ENCODE measurements at regions not wholly inside any gene's neighbourhood (a gene's known extent, or its start where the extent isn't known, plus 50 kb on each side); places are given as distances from the start of the nearest gene placed in this dataset.

GRCh38 chr6:159493231-159493897, 199.7 kb downstream of the SOD2 start:
- peaks cover 9% of the 10 kb centered on the region for H3K27me3 Mint-ChIP-seq (ENCODE audit: low read depth)
- peaks cover 3% of the 10 kb centered on the region for H3K9me3 Mint-ChIP-seq
- no peaks in the 10 kb centered on the region for H3K4me1 Mint-ChIP-seq (ENCODE audit: low read depth)
- H3K27ac Mint-ChIP-seq: no peak overlapping the region
- no peaks in the 10 kb centered on the region for H3K36me3 Mint-ChIP-seq (ENCODE audit: low read depth)
- intact Hi-C loops (cut with micrococcal nuclease): no loop called here
- DNase-seq: no peak
- CTCF ChIA-PET: no interaction called here
- no peak overlapping the region for H3K4me3 Mint-ChIP-seq

- intact Hi-C loops (cut with micrococcal nuclease): no loop called here
- H3K9me3 Mint-ChIP-seq: no peaks in the 10 kb centered on the region
- no peaks in the 10 kb centered on the region for H3K36me3 Mint-ChIP-seq (ENCODE audit: low read depth)
- CTCF ChIA-PET: interaction anchor here (1.6 kb wide), 1 partner anchor 21 kb away, joined by 3 read pairs; no protein-coding TSS in a partner anchor
- H3K4me1 Mint-ChIP-seq (ENCODE audit: low read depth): no peaks in the 10 kb centered on the region
- H3K27ac Mint-ChIP-seq: no peak overlapping the region
- DNase-seq: no peak
- peaks cover 9% of the 10 kb centered on the region for H3K27me3 Mint-ChIP-seq (ENCODE audit: low read depth)
- no peak overlapping the region for H3K4me3 Mint-ChIP-seq
These were observed 202.6 kb downstream of the SOD2 start for GRCh38 chr6:159490298-159490937.

GRCh38 chr6:159487636-159488035, 205.4 kb downstream of the SOD2 start:
- H3K27me3 Mint-ChIP-seq (ENCODE audit: low read depth): peaks cover 8% of the 10 kb centered on the region
- no peaks in the 10 kb centered on the region for H3K4me1 Mint-ChIP-seq (ENCODE audit: low read depth)
- no peak overlapping the region for H3K27ac Mint-ChIP-seq
- intact Hi-C loops (cut with micrococcal nuclease): no loop called here
- CTCF ChIA-PET: no interaction called here
- no peaks in the 10 kb centered on the region for H3K36me3 Mint-ChIP-seq (ENCODE audit: low read depth)
- no peak for DNase-seq
- H3K9me3 Mint-ChIP-seq: no peaks in the 10 kb centered on the region
- H3K4me3 Mint-ChIP-seq: no peak overlapping the region

GRCh38 chr6:159483259-159483658, 209.8 kb downstream of the SOD2 start:
- no peaks in the 10 kb centered on the region for H3K36me3 Mint-ChIP-seq (ENCODE audit: low read depth)
- peaks cover 15% of the 10 kb centered on the region for H3K27me3 Mint-ChIP-seq (ENCODE audit: low read depth)
- CTCF ChIA-PET: interaction anchor here (0.8 kb wide), 1 partner anchor 34 kb away, joined by 3 read pairs; no protein-coding TSS in a partner anchor
- H3K4me1 Mint-ChIP-seq (ENCODE audit: low read depth): no peaks in the 10 kb centered on the region
- no peak overlapping the region for H3K4me3 Mint-ChIP-seq
- H3K27ac Mint-ChIP-seq: no peak overlapping the region
- DNase-seq: no peak
- intact Hi-C loops (cut with micrococcal nuclease): no loop called here
- no peaks in the 10 kb centered on the region for H3K9me3 Mint-ChIP-seq

GRCh38 chr6:159481897-159482296, 211.1 kb downstream of the SOD2 start:
- Mint-ChIP-seq H3K4me1 (ENCODE audit: low read depth) (no peaks in the 10 kb centered on the region), H3K27ac (no peak overlapping the region), H3K9me3 (no peaks in the 10 kb centered on the region)

GRCh38 chr6:159480471-159480870, 212.6 kb downstream of the SOD2 start:
- H3K4me1 Mint-ChIP-seq (ENCODE audit: low read depth): no peaks in the 10 kb centered on the region
- no peak overlapping the region for H3K27ac Mint-ChIP-seq
- H3K27me3 Mint-ChIP-seq (ENCODE audit: low read depth): peaks cover 15% of the 10 kb centered on the region
- intact Hi-C loops (cut with micrococcal nuclease): no loop called here
- no peak for DNase-seq
- CTCF ChIA-PET: no interaction called here
- H3K9me3 Mint-ChIP-seq: no peaks in the 10 kb centered on the region
- no peak overlapping the region for H3K4me3 Mint-ChIP-seq
- H3K36me3 Mint-ChIP-seq (ENCODE audit: low read depth): no peaks in the 10 kb centered on the region

More at GRCh38 chr6:159481897-159482296, 211.1 kb downstream of the SOD2 start:
- CTCF ChIA-PET: no interaction called here
- Mint-ChIP-seq H3K4me3 (no peak overlapping the region), H3K36me3 (ENCODE audit: low read depth) (no peaks in the 10 kb centered on the region), H3K27me3 (ENCODE audit: low read depth) (peaks cover 15% of the 10 kb centered on the region)
- intact Hi-C loops (cut with micrococcal nuclease): no loop called here
- DNase-seq: no peak

- intact Hi-C loops (cut with micrococcal nuclease): no loop called here
- H3K9me3 Mint-ChIP-seq: no peaks in the 10 kb centered on the region
- no peaks in the 10 kb centered on the region for H3K36me3 Mint-ChIP-seq (ENCODE audit: low read depth)
- H3K4me1 Mint-ChIP-seq (ENCODE audit: low read depth): no peaks in the 10 kb centered on the region
- no peak overlapping the region for H3K4me3 Mint-ChIP-seq
- no peak overlapping the region for H3K27ac Mint-ChIP-seq
- CTCF ChIA-PET: no interaction called here
- peaks cover 13% of the 10 kb centered on the region for H3K27me3 Mint-ChIP-seq (ENCODE audit: low read depth)
- DNase-seq: no peak
These were observed 213.9 kb downstream of the SOD2 start for GRCh38 chr6:159479146-159479545.

- CTCF ChIA-PET: no interaction called here
These were observed 219.4 kb downstream of the SOD2 start for GRCh38 chr6:159473475-159474263.

GRCh38 chr6:159470397-159470796, 222.6 kb downstream of the SOD2 start:
- Mint-ChIP-seq H3K4me3 (no peak overlapping the region), H3K36me3 (ENCODE audit: low read depth) (no peaks in the 10 kb centered on the region), H3K4me1 (ENCODE audit: low read depth) (peaks cover 2% of the 10 kb centered on the region), H3K27me3 (ENCODE audit: low read depth) (peaks cover 7% of the 10 kb centered on the region), H3K27ac (no peak overlapping the region), H3K9me3 (no peaks in the 10 kb centered on the region)
- intact Hi-C loops (cut with micrococcal nuclease): no loop called here
- CTCF ChIA-PET: no interaction called here
- DNase-seq: no peak

More at GRCh38 chr6:159473475-159474263, 219.4 kb downstream of the SOD2 start:
- Mint-ChIP-seq H3K4me3 (no peak overlapping the region), H3K36me3 (ENCODE audit: low read depth) (no peaks in the 10 kb centered on the region), H3K4me1 (ENCODE audit: low read depth) (no peaks in the 10 kb centered on the region), H3K9me3 (no peaks in the 10 kb centered on the region), H3K27me3 (ENCODE audit: low read depth) (no peaks in the 10 kb centered on the region), H3K27ac (no peak overlapping the region)
- no peak for DNase-seq
- intact Hi-C loops (cut with micrococcal nuclease): no loop called here

- CTCF ChIA-PET: interaction anchor here (1.0 kb wide), 1 partner anchor 21 kb away, joined by 3 read pairs; no protein-coding TSS in a partner anchor
- peaks cover 2% of the 10 kb centered on the region for H3K4me1 Mint-ChIP-seq (ENCODE audit: low read depth)
- no peak overlapping the region for H3K27ac Mint-ChIP-seq
- no peak overlapping the region for H3K4me3 Mint-ChIP-seq
- H3K9me3 Mint-ChIP-seq: no peaks in the 10 kb centered on the region
- H3K27me3 Mint-ChIP-seq (ENCODE audit: low read depth): peaks cover 7% of the 10 kb centered on the region
- H3K36me3 Mint-ChIP-seq (ENCODE audit: low read depth): no peaks in the 10 kb centered on the region
- intact Hi-C loops (cut with micrococcal nuclease): loop anchor here (10.0 kb wide), 2 partner anchors 185 to 215 kb away; no protein-coding TSS in a partner anchor
- DNase-seq: no peak
These were observed 223.6 kb downstream of the SOD2 start for GRCh38 chr6:159469443-159469842.

GRCh38 chr6:159468994-159469393, 224.0 kb downstream of the SOD2 start:
- Mint-ChIP-seq H3K4me1 (ENCODE audit: low read depth) (peaks cover 2% of the 10 kb centered on the region), H3K36me3 (ENCODE audit: low read depth) (no peaks in the 10 kb centered on the region), H3K4me3 (no peak overlapping the region), H3K27ac (no peak overlapping the region), H3K27me3 (ENCODE audit: low read depth) (peaks cover 9% of the 10 kb centered on the region), H3K9me3 (no peaks in the 10 kb centered on the region)
- DNase-seq: no peak
- intact Hi-C loops (cut with micrococcal nuclease): loop anchor here (10.0 kb wide), 2 partner anchors 186 to 214 kb away; no protein-coding TSS in a partner anchor
- CTCF ChIA-PET: interaction anchor here (0.5 to 1.0 kb wide), 2 partner anchors 21 to 240 kb away, joined by 3 read pairs; no protein-coding TSS in a partner anchor

GRCh38 chr6:159467473-159468041, 225.5 kb downstream of the SOD2 start:
- H3K4me3 Mint-ChIP-seq: no peak overlapping the region
- H3K27me3 Mint-ChIP-seq (ENCODE audit: low read depth): peaks cover 14% of the 10 kb centered on the region
- intact Hi-C loops (cut with micrococcal nuclease): loop anchor here (10.0 kb wide), 2 partner anchors 187 to 213 kb away; no protein-coding TSS in a partner anchor
- no peak overlapping the region for H3K27ac Mint-ChIP-seq
- DNase-seq: no peak
- no peaks in the 10 kb centered on the region for H3K9me3 Mint-ChIP-seq
- CTCF ChIA-PET: no interaction called here
- no peaks in the 10 kb centered on the region for H3K36me3 Mint-ChIP-seq (ENCODE audit: low read depth)
- peaks cover 2% of the 10 kb centered on the region for H3K4me1 Mint-ChIP-seq (ENCODE audit: low read depth)

Data from activated naive CD4-positive, alpha-beta T cell treated with anti-CD3 and anti-CD28 coated beads for 36 hours (primary cell).